ENCODE measurements at regions not wholly inside any gene's neighbourhood (a gene's known extent, or its start where the extent isn't known, plus 50 kb on each side); places are given as distances from the start of the nearest gene placed in this dataset.

DNA sequence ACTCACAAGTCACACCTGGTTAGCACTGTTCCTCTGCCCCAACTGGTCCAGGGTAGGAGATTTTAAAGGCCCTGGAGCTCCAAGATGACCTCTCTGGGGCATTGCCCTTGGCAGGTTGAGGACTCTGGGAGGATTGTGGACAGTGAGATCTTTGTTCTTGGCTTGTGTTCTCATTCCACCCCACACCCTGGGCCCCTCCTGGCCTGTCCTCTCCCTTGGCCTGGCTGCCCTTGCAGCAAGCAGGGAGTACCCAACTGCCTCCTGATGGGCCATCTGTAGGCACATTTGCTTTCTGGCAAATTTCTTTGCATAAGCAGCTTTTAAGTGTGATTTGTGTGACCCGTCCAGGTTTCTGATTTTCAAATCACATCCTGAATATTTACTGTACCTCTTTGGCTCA lies 239.6 kb downstream of the UTP18 start:
- TF ChIP-seq POLR2A (IDR thresholded peaks at IDR 0.05) = no peak
- no peak for TF ChIP-seq CTCF (IDR thresholded peaks at IDR 0.05)
- no peak for TF ChIP-seq EP300 (IDR thresholded peaks at IDR 0.05)
- no peak for TF ChIP-seq POLR2AphosphoS5 (IDR thresholded peaks at IDR 0.05)
